ENCODE measurements at regions not wholly inside any gene's neighbourhood (a gene's known extent, or its start where the extent isn't known, plus 50 kb on each side); places are given as distances from the start of the nearest gene placed in this dataset.

- no peak for TF ChIP-seq CTCF (IDR thresholded peaks at IDR 0.05)
- DNase-seq (ENCODE audit: low spot score): no peak
- ATAC-seq (ENCODE audit: low FRiP score): no peak
These were observed 2595.9 kb downstream of the PCDH7 start for GRCh38 chr4:33316033-33316432.

- DNase-seq (ENCODE audit: low spot score): no peak
- TF ChIP-seq CTCF (IDR thresholded peaks at IDR 0.05): no peak
- ATAC-seq (ENCODE audit: low FRiP score): no peak
These were observed 2596.4 kb downstream of the PCDH7 start for GRCh38 chr4:33316578-33316977.

- DNase-seq (ENCODE audit: low spot score): no peak
- ATAC-seq (ENCODE audit: low FRiP score): no peak
- no peak for TF ChIP-seq CTCF (IDR thresholded peaks at IDR 0.05)
These were observed 2603.2 kb downstream of the PCDH7 start for GRCh38 chr4:33323393-33323792.

- DNase-seq (ENCODE audit: low spot score) (no peak), ATAC-seq (ENCODE audit: low FRiP score) (no peak)
- no peak for TF ChIP-seq CTCF (IDR thresholded peaks at IDR 0.05)
These were observed 2614.2 kb downstream of the PCDH7 start for GRCh38 chr4:33334416-33334815.

- TF ChIP-seq CTCF (IDR thresholded peaks at IDR 0.05): no peak
- ATAC-seq (ENCODE audit: low FRiP score) (no peak), DNase-seq (ENCODE audit: low spot score) (no peak)
These were observed 2619.6 kb downstream of the PCDH7 start for GRCh38 chr4:33339762-33340161.

- DNase-seq (ENCODE audit: low spot score) (no peak), ATAC-seq (ENCODE audit: low FRiP score) (no peak)
- no peak for TF ChIP-seq CTCF (IDR thresholded peaks at IDR 0.05)
These were observed 2620.0 kb downstream of the PCDH7 start for GRCh38 chr4:33340168-33340567.

GRCh38 chr4:33349376-33349775 is 2629.2 kb downstream of the PCDH7 start:
- DNase-seq (ENCODE audit: low spot score) (no peak), ATAC-seq (ENCODE audit: low FRiP score) (no peak)
- no peak for TF ChIP-seq CTCF (IDR thresholded peaks at IDR 0.05)

All from omental fat pad (tissue), 3 donors.